ENCODE measurements at regions not wholly inside any gene's neighbourhood (a gene's known extent, or its start where the extent isn't known, plus 50 kb on each side); places are given as distances from the start of the nearest gene placed in this dataset.

DNA sequence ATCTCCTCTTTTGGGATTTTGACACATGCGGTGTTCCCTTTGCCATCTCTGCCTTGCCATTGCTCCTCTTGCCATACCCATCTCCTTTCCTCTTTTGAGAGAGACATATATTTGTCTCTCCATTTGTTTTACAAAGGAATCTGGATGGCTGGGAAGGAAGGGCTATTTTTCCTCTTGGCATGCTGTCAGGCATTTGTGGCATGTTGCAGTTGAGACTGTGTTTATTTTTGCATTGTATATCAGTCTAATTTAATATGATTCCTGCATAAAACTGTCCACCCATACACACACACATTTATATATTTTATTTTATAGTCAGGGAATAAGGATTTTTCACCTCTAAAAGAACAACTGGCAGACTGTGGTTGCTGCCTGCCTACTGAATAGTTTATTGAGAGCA lies 1105.8 kb upstream of the SEMA6A start:
- TF ChIP-seq POLR2A (IDR thresholded peaks at IDR 0.05): no peak
- TF ChIP-seq, protein P1, sequence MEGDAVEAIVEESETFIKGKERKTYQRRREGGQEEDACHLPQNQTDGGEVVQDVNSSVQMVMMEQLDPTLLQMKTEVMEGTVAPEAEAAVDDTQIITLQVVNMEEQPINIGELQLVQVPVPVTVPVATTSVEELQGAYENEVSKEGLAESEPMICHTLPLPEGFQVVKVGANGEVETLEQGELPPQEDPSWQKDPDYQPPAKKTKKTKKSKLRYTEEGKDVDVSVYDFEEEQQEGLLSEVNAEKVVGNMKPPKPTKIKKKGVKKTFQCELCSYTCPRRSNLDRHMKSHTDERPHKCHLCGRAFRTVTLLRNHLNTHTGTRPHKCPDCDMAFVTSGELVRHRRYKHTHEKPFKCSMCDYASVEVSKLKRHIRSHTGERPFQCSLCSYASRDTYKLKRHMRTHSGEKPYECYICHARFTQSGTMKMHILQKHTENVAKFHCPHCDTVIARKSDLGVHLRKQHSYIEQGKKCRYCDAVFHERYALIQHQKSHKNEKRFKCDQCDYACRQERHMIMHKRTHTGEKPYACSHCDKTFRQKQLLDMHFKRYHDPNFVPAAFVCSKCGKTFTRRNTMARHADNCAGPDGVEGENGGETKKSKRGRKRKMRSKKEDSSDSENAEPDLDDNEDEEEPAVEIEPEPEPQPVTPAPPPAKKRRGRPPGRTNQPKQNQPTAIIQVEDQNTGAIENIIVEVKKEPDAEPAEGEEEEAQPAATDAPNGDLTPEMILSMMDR (IDR thresholded peaks at IDR 0.05 in 8 of 11, conservative IDR thresholded peaks at IDR 0.05 in 3 of 11): no peak
- TF ChIP-seq POLR2AphosphoS5 (IDR thresholded peaks at IDR 0.05): no peak

All from spleen (tissue), 7 donors.